KMS-11 (cell line): ENCODE measurements at regions not wholly inside any gene's neighbourhood (a gene's known extent, or its start where the extent isn't known, plus 50 kb on each side); places are given as distances from the start of the nearest gene placed in this dataset.

ENCODE experiments used
- H2AFZ ChIP-seq: fragments of 200-600 bp; sonication (generic); 2 replicates; pipeline ENCODE4 v1.6.1; 2016; ENCODE audit warnings: antibody characterized with exemption, mixed run types, low read depth
- H3K27ac ChIP-seq: fragments of 200-600 bp; sonication (generic); 2 replicates; pipeline ENCODE4 v1.6.1; 2016; ENCODE audit warnings: mild to moderate bottlenecking, mixed run types
- H3K27me3 ChIP-seq: fragments of 200-600 bp; sonication (generic); 2 replicates; pipeline ENCODE4 v1.6.1; 2017; ENCODE audit warnings: mild to moderate bottlenecking, low read depth, mixed run types, moderate library complexity; ENCODE audit not compliant: insufficient read depth
- H3K36me3 ChIP-seq: fragments of 200-600 bp; sonication (generic); 2 replicates; pipeline ENCODE4 v1.6.1; 2017; ENCODE audit warnings: mild to moderate bottlenecking, mixed run types; ENCODE audit not compliant: insufficient read depth
- H3K4me1 ChIP-seq: fragments of 200-600 bp; sonication (generic); 2 replicates; pipeline ENCODE4 v1.6.1; 2016; ENCODE audit warnings: mild to moderate bottlenecking, low read depth, mixed run types; ENCODE audit not compliant: poor library complexity, severe bottlenecking
- H3K4me2 ChIP-seq: fragments of 200-600 bp; sonication (generic); 2 replicates; pipeline ENCODE4 v1.7.0; 2016; ENCODE audit warnings: mild to moderate bottlenecking, mixed run types
- H3K4me3 ChIP-seq: fragments of 200-600 bp; sonication (generic); IDR thresholded peaks from 2 replicates; pipeline ENCODE4 v1.6.1; 2017; ENCODE audit warnings: low read depth, low read length, mixed read lengths; ENCODE audit not compliant: insufficient read depth
- H3K79me2 ChIP-seq: fragments of 200-600 bp; sonication (generic); 2 replicates; pipeline ENCODE4 v1.6.1; 2016; ENCODE audit warnings: low read depth, mixed run types; ENCODE audit not compliant: insufficient read depth
- H3K9ac ChIP-seq: fragments of 200-600 bp; sonication (generic); 2 replicates; pipeline ENCODE4 v1.6.1; 2016; ENCODE audit warnings: mild to moderate bottlenecking, mixed run types
- H4K20me1 ChIP-seq: fragments of 200-600 bp; sonication (generic); 2 replicates; pipeline ENCODE4 v1.6.1; 2016; ENCODE audit warnings: mild to moderate bottlenecking, mixed run types; ENCODE audit not compliant: insufficient read depth
- TF ChIP-seq, protein P1 (sequence below): fragments of 200-600 bp; sonication (generic); conservative IDR thresholded peaks from 2 replicates; pipeline ENCODE4 v1.6.1; 2017; ENCODE audit warnings: low read depth, mild to moderate bottlenecking, antibody characterized with exemption, low read length, moderate library complexity, mixed read lengths

DNA sequence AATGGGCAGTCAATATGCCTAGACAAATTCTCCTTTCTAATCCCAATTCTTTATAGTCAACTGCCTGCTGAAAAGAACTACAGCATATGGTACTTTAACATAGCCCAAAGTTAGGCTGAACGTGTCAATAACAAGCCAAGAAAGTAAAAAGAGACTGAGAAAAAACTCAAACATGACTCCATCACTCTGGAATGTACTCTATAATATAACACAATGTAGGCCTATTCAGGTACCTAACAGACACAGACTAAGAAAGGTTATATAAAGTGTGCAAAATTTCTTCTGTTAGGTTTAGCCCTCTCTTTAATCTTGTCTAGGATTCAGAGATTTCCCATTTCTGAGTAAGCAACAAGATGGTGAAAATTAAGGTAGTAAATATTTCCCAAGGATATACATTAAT, 209.7 kb upstream of the PRR16 start:
- TF ChIP-seq, protein P1, sequence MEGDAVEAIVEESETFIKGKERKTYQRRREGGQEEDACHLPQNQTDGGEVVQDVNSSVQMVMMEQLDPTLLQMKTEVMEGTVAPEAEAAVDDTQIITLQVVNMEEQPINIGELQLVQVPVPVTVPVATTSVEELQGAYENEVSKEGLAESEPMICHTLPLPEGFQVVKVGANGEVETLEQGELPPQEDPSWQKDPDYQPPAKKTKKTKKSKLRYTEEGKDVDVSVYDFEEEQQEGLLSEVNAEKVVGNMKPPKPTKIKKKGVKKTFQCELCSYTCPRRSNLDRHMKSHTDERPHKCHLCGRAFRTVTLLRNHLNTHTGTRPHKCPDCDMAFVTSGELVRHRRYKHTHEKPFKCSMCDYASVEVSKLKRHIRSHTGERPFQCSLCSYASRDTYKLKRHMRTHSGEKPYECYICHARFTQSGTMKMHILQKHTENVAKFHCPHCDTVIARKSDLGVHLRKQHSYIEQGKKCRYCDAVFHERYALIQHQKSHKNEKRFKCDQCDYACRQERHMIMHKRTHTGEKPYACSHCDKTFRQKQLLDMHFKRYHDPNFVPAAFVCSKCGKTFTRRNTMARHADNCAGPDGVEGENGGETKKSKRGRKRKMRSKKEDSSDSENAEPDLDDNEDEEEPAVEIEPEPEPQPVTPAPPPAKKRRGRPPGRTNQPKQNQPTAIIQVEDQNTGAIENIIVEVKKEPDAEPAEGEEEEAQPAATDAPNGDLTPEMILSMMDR = no peak
- Histone ChIP-seq H3K4me1 (no peaks in the 10 kb centered on the region), H3K27ac (no peak overlapping the region), H4K20me1 (no peaks in the 10 kb centered on the region), H3K9ac (no peak overlapping the region), H3K36me3 (no peaks in the 10 kb centered on the region), H2AFZ (no peak overlapping the region), H3K4me2 (no peak overlapping the region), H3K4me3 (no peak overlapping the region), H3K79me2 (no peaks in the 10 kb centered on the region), H3K27me3 (no peaks in the 10 kb centered on the region)

GRCh38 chr5:120255214-120255613, 208.9 kb upstream of the PRR16 start:
- no peaks in the 10 kb centered on the region for H3K79me2 ChIP-seq
- H3K36me3 ChIP-seq = no peaks in the 10 kb centered on the region
- H3K9ac ChIP-seq = no peak overlapping the region
- H3K27ac ChIP-seq = no peak overlapping the region
- no peaks in the 10 kb centered on the region for H3K4me1 ChIP-seq
- no peak overlapping the region for H3K4me2 ChIP-seq
- H4K20me1 ChIP-seq = no peaks in the 10 kb centered on the region
- H2AFZ ChIP-seq = no peak overlapping the region
- H3K27me3 ChIP-seq = no peaks in the 10 kb centered on the region
- H3K4me3 ChIP-seq = no peak overlapping the region
- TF ChIP-seq, protein P1 = no peak

DNA sequence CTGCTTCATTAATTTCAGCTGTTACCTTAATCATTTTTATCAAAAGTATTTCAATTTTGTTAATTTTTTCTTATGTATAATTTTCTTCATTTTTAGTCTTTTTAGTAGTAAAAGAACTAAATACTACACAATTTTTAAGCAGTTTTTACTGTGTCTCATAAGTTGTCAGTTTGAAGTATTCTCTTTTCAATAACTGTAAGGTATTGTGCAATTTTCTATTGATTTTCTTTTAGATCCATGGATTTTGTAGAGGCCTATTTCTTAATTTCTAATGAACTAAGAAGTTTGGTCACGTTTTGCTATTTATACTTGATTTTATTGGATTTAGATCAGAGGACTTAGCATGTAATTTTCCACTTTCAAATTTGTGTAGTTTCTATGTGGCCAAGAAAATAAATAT, 207.7 kb upstream of the PRR16 start:
- Histone ChIP-seq H3K4me3 (no peak overlapping the region), H3K79me2 (no peaks in the 10 kb centered on the region), H3K4me2 (no peak overlapping the region), H3K27ac (no peak overlapping the region), H3K27me3 (no peaks in the 10 kb centered on the region), H3K4me1 (no peaks in the 10 kb centered on the region), H3K9ac (no peak overlapping the region), H2AFZ (no peak overlapping the region), H3K36me3 (no peaks in the 10 kb centered on the region), H4K20me1 (no peaks in the 10 kb centered on the region)
- TF ChIP-seq, protein P1 = no peak

DNA sequence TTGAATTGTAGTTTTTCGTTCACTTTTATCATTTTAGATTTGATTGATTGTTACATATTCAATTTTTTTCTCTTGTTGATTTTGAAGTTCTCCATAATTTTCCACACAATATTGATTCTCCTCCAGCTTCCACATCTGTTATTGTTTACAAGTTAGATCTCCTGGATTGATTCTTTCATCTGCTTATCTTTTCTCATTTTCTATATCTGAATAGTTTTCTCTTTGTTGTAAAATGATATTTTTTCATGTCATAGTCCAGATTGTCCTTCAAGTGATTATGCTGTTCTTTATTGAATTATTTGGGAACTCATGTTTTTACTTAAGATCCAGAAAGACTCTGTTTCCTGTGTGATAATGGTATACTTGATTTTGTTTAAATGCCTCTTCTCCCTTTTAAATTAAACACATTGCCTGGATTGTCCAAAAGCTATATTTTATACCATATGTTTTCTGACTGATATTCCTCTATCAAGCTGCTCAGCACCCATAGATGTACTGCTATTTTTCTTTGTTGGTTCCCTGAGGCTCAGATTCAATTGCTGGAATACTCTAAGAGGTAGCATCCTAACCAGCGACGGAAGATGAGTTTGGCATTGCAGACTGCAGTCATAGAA, 206.6 kb upstream of the PRR16 start:
- no peaks in the 10 kb centered on the region for H3K36me3 ChIP-seq
- H3K79me2 ChIP-seq = no peaks in the 10 kb centered on the region
- TF ChIP-seq, protein P1 = no peak
- H4K20me1 ChIP-seq = no peaks in the 10 kb centered on the region
- H3K4me1 ChIP-seq = no peaks in the 10 kb centered on the region
- H3K4me2 ChIP-seq = no peak overlapping the region
- no peaks in the 10 kb centered on the region for H3K27me3 ChIP-seq
- H3K27ac ChIP-seq = no peak overlapping the region
- H2AFZ ChIP-seq = no peak overlapping the region
- no peak overlapping the region for H3K9ac ChIP-seq
- H3K4me3 ChIP-seq = no peak overlapping the region
